ENCODE measurements at regions not wholly inside any gene's neighbourhood (a gene's known extent, or its start where the extent isn't known, plus 50 kb on each side); places are given as distances from the start of the nearest gene placed in this dataset.

DNA sequence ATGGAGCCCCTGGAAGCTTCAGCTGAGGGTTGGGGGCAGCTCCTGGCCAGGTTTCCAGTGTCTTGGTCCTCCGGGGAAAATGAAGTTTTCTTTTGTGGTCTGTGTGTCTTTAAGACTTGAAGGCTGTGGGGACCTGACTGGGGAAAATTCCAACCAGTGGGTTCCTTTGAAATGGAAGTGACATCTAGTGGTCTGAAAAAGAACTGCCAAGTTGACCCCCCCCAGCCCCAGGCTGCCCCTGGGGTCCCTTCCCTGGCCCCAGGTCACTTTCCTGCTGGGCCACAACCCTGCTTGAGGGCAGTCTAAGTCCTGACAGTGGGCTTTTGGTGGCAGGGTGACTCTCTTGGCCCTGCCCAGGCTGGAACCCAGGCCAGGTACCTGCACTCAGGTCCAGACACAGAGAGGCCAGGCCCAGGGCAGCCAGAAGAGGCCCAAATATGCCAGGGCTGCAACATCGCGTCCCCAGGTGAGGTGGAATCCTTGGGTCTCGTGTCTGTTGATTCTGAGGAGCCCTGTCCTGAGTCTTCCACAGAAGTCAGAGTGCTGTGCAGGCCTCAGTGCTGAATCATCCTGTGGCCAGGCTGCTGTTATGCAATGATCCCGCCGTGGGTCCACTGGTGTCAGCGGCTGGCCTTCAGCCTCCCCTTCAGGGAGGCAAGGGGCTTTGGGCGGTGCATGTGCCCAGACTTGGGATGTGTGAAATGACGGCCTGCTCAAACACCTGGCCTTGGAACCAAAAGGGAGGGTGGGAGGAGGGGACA is 68.4 kb downstream of the VEGFA start (continued):
- TF ChIP-seq, protein P1, sequence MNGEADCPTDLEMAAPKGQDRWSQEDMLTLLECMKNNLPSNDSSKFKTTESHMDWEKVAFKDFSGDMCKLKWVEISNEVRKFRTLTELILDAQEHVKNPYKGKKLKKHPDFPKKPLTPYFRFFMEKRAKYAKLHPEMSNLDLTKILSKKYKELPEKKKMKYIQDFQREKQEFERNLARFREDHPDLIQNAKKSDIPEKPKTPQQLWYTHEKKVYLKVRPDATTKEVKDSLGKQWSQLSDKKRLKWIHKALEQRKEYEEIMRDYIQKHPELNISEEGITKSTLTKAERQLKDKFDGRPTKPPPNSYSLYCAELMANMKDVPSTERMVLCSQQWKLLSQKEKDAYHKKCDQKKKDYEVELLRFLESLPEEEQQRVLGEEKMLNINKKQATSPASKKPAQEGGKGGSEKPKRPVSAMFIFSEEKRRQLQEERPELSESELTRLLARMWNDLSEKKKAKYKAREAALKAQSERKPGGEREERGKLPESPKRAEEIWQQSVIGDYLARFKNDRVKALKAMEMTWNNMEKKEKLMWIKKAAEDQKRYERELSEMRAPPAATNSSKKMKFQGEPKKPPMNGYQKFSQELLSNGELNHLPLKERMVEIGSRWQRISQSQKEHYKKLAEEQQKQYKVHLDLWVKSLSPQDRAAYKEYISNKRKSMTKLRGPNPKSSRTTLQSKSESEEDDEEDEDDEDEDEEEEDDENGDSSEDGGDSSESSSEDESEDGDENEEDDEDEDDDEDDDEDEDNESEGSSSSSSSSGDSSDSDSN (IDR thresholded peaks at IDR 0.05; ENCODE audit: borderline replicate concordance in 1 of 2, low read depth in 2 of 2, low read length in 2 of 2): no peak
- no peak for TF ChIP-seq ZFP30 (CRISPR knock-in tag; IDR thresholded peaks at IDR 0.05; ENCODE audit: borderline replicate concordance)
- TF ChIP-seq TEAD2 (tag; IDR thresholded peaks at IDR 0.05): no peak
- TF ChIP-seq ZNF316 (IDR thresholded peaks at IDR 0.05): peak; percentile 89
- TF ChIP-seq SMC3 (conservative IDR thresholded peaks at IDR 0.05; ENCODE audit: insufficient read depth, low read depth, low read length): 0 out of 2 replicates have a peak, but pooled peaks have one; percentile 43
- TF ChIP-seq RBM25 (IDR thresholded peaks at IDR 0.05; ENCODE audit: low read depth, low read length, severe bottlenecking): no peak
- TF ChIP-seq NR2C2 (CRISPR knock-in tag; IDR thresholded peaks at IDR 0.05): no peak
- peak; percentile 80 for TF ChIP-seq NR2C2 (tag; IDR thresholded peaks at IDR 0.05)
- TF ChIP-seq NFRKB (IDR thresholded peaks at IDR 0.05; ENCODE audit: low read depth): no peak; the same call in 1 of the 2 replicates
- TF ChIP-seq CBFA2T2 (conservative IDR thresholded peaks at IDR 0.05): no peak
- no peak for TF ChIP-seq ZBTB8A (IDR thresholded peaks at IDR 0.05; ENCODE audit: partially characterized antibody)
- no peak for TF ChIP-seq FOXM1 (IDR thresholded peaks at IDR 0.05; ENCODE audit: low read depth)
- TF ChIP-seq FOXM1 (CRISPR knock-in tag; IDR thresholded peaks at IDR 0.05; ENCODE audit: low read depth): no peak
- 0 out of 2 replicates have a peak, but pooled peaks have one; percentile 45 for TF ChIP-seq DMBX1 (CRISPR knock-in tag; IDR thresholded peaks at IDR 0.05; ENCODE audit: borderline replicate concordance)
- TF ChIP-seq, protein P2, sequence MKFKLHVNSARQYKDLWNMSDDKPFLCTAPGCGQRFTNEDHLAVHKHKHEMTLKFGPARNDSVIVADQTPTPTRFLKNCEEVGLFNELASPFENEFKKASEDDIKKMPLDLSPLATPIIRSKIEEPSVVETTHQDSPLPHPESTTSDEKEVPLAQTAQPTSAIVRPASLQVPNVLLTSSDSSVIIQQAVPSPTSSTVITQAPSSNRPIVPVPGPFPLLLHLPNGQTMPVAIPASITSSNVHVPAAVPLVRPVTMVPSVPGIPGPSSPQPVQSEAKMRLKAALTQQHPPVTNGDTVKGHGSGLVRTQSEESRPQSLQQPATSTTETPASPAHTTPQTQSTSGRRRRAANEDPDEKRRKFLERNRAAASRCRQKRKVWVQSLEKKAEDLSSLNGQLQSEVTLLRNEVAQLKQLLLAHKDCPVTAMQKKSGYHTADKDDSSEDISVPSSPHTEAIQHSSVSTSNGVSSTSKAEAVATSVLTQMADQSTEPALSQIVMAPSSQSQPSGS (CRISPR knock-in tag; IDR thresholded peaks at IDR 0.05): no peak
- TF ChIP-seq, protein P3, sequence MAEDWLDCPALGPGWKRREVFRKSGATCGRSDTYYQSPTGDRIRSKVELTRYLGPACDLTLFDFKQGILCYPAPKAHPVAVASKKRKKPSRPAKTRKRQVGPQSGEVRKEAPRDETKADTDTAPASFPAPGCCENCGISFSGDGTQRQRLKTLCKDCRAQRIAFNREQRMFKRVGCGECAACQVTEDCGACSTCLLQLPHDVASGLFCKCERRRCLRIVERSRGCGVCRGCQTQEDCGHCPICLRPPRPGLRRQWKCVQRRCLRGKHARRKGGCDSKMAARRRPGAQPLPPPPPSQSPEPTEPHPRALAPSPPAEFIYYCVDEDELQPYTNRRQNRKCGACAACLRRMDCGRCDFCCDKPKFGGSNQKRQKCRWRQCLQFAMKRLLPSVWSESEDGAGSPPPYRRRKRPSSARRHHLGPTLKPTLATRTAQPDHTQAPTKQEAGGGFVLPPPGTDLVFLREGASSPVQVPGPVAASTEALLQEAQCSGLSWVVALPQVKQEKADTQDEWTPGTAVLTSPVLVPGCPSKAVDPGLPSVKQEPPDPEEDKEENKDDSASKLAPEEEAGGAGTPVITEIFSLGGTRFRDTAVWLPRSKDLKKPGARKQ (CRISPR knock-in tag; IDR thresholded peaks at IDR 0.05): no peak
- TF ChIP-seq DPF2 (IDR thresholded peaks at IDR 0.05): peak; percentile 82
- TF ChIP-seq, protein P4, sequence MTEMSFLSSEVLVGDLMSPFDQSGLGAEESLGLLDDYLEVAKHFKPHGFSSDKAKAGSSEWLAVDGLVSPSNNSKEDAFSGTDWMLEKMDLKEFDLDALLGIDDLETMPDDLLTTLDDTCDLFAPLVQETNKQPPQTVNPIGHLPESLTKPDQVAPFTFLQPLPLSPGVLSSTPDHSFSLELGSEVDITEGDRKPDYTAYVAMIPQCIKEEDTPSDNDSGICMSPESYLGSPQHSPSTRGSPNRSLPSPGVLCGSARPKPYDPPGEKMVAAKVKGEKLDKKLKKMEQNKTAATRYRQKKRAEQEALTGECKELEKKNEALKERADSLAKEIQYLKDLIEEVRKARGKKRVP (CRISPR knock-in tag; IDR thresholded peaks at IDR 0.05): peak; percentile 11; the same call in 1 of the 2 replicates
- TF ChIP-seq, protein P5, sequence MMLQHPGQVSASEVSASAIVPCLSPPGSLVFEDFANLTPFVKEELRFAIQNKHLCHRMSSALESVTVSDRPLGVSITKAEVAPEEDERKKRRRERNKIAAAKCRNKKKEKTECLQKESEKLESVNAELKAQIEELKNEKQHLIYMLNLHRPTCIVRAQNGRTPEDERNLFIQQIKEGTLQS (IDR thresholded peaks at IDR 0.05): peak; percentile 84
- TF ChIP-seq, protein P5 (CRISPR knock-in tag; conservative IDR thresholded peaks at IDR 0.05): no peak; the same call in 1 of the 2 replicates

Data from K562 (cell line).